GM18499 (cell line): ENCODE measurements at regions not wholly inside any gene's neighbourhood (a gene's known extent, or its start where the extent isn't known, plus 50 kb on each side); places are given as distances from the start of the nearest gene placed in this dataset.

Experiments used
- ATAC-seq: cut with Tn5 transposase; IDR thresholded peaks from one replicate; pipeline ENCODE4 v1.9.1; 2021; ENCODE audit warnings: moderate number of reproducible peaks; ENCODE audit not compliant: insufficient read depth, unreplicated experiment

GRCh38 chr3:24639481-24640329, 145.1 kb upstream of the THRB start:
- ATAC-seq = no peak

GRCh38 chr3:24640330-24640877, 145.8 kb upstream of the THRB start:
- ATAC-seq = no peak

GRCh38 chr3:24641628-24642027, 147.0 kb upstream of the THRB start:
- ATAC-seq = no peak

- ATAC-seq = no peak
Observed at GRCh38 chr3:24645047-24645446, 150.4 kb upstream of the THRB start.

- no peak for ATAC-seq
Observed at GRCh38 chr3:24646790-24647189, 152.1 kb upstream of the THRB start.

GRCh38 chr3:24648063-24648462, 153.4 kb upstream of the THRB start:
- ATAC-seq = no peak

GRCh38 chr3:24650839-24651238, 156.2 kb upstream of the THRB start:
- ATAC-seq = no peak

- no peak for ATAC-seq
Observed at GRCh38 chr3:24657870-24658510, 163.3 kb upstream of the THRB start.

GRCh38 chr3:24661175-24661584, 166.5 kb upstream of the THRB start:
- ATAC-seq = no peak

- ATAC-seq = no peak
Observed at GRCh38 chr3:24662449-24663345, 168.0 kb upstream of the THRB start.

GRCh38 chr3:24663406-24663805, 168.8 kb upstream of the THRB start:
- no peak for ATAC-seq

GRCh38 chr3:24668039-24668438, 173.4 kb upstream of the THRB start:
- ATAC-seq = no peak

GRCh38 chr3:24670871-24671270, 176.2 kb upstream of the THRB start:
- ATAC-seq = no peak

- no peak for ATAC-seq
Observed at GRCh38 chr3:24673596-24673995, 178.9 kb upstream of the THRB start.

- no peak for ATAC-seq
Observed at GRCh38 chr3:24674261-24674660, 179.6 kb upstream of the THRB start.

- no peak for ATAC-seq
Observed at GRCh38 chr3:24678021-24678420, 183.4 kb upstream of the THRB start.

- ATAC-seq = peak; percentile 37
Observed at GRCh38 chr3:24678421-24678865, 183.8 kb upstream of the THRB start.

GRCh38 chr3:24679429-24679828, 184.8 kb upstream of the THRB start:
- ATAC-seq = no peak

- peak; percentile 66 for ATAC-seq
Observed at GRCh38 chr3:24680214-24680967, 185.7 kb upstream of the THRB start.

GRCh38 chr3:24682141-24682547, 187.5 kb upstream of the THRB start:
- ATAC-seq = no peak
